ENCODE measurements at regions not wholly inside any gene's neighbourhood (a gene's known extent, or its start where the extent isn't known, plus 50 kb on each side); places are given as distances from the start of the nearest gene placed in this dataset.

GRCh38 chr18:30333310-30333709, 709.2 kb downstream of the DSC3 start:
- TF ChIP-seq GATA3 (IDR thresholded peaks at IDR 0.05; ENCODE audit: low read depth, low read length) = no peak
- TF ChIP-seq GATA2 (IDR thresholded peaks at IDR 0.05; ENCODE audit: low read depth, low read length) = no peak

Data from SH-SY5Y (cell line).